Neuronal stem cell (in vitro differentiated cells): ENCODE measurements at regions not wholly inside any gene's neighbourhood (a gene's known extent, or its start where the extent isn't known, plus 50 kb on each side); places are given as distances from the start of the nearest gene placed in this dataset.

Experiments used
- DNase-seq: peaks from one replicate; pipeline ENCODE4 v3.0.0-alpha.2; 2013; ENCODE audit warnings: low spot score
- H2AFZ ChIP-seq: one replicate; pipeline ENCODE4 v1.6.1; 2013; ENCODE audit warnings: mild to moderate bottlenecking, low read length, inconsistent platforms
- H2AK5ac ChIP-seq: 2 replicates; pipeline ENCODE4 v1.6.1; 2013; ENCODE audit warnings: low read depth, mild to moderate bottlenecking, inconsistent platforms, low read length, moderate library complexity, mixed read lengths
- H2BK120ac ChIP-seq: 2 replicates; pipeline ENCODE4 v1.6.1; 2013; ENCODE audit warnings: low read depth, mild to moderate bottlenecking, inconsistent platforms, low read length, moderate library complexity, mixed read lengths
- H2BK12ac ChIP-seq: one replicate; pipeline ENCODE4 v1.6.1; 2013; ENCODE audit warnings: low read length, inconsistent platforms
- H2BK15ac ChIP-seq: 2 replicates; pipeline ENCODE4 v1.6.1; 2013; ENCODE audit warnings: mild to moderate bottlenecking, low read length, inconsistent platforms, mixed read lengths
- H2BK5ac ChIP-seq: one replicate; pipeline ENCODE4 v1.6.1; 2013; ENCODE audit warnings: inconsistent platforms, mild to moderate bottlenecking, low read length, moderate library complexity
- H3K14ac ChIP-seq: one replicate; pipeline ENCODE4 v1.6.1; 2013; ENCODE audit warnings: low read length, inconsistent platforms
- H3K18ac ChIP-seq: 2 replicates; pipeline ENCODE4 v1.6.1; 2013; ENCODE audit warnings: low read length, inconsistent platforms
- H3K23ac ChIP-seq: 2 replicates; pipeline ENCODE4 v1.6.1; 2013; ENCODE audit warnings: low read depth, mild to moderate bottlenecking, mixed read lengths, low read length, inconsistent platforms; ENCODE audit not compliant: poor library complexity
- H3K27ac ChIP-seq: replicated peaks from 3 replicates; pipeline ENCODE4 v1.5.1; 2013; ENCODE audit warnings: low read length, inconsistent platforms
- H3K27me3 ChIP-seq, 3 experiments: 2 replicates each; pipeline ENCODE4 v1.6.1; 2013; ENCODE audit warnings: low read length in 3 of 3, mild to moderate bottlenecking in 2 of 3, inconsistent platforms in 1 of 3, low read depth in 1 of 3, mixed read lengths in 1 of 3, moderate library complexity in 1 of 3; ENCODE audit not compliant: control insufficient read depth in 3 of 3, insufficient read depth in 3 of 3
- H3K36me3 ChIP-seq, 2 donors: replicated peaks in 1 of 2; 2 replicates each; pipeline ENCODE4 v1.6.1; 2013; ENCODE audit warnings: low read length in 2 of 2; ENCODE audit not compliant: control insufficient read depth in 2 of 2, insufficient read depth in 2 of 2
- H3K4ac ChIP-seq: 2 replicates; pipeline ENCODE4 v1.6.1; 2013; ENCODE audit warnings: inconsistent platforms, mild to moderate bottlenecking, low read length, moderate library complexity
- H3K4me1 ChIP-seq, 2 donors: 1 replicate in 1 of 2; 2 replicates in 1 of 2; pipeline ENCODE4 v1.6.1; 2013; ENCODE audit warnings: low read length in 2 of 2, low read depth in 1 of 2; ENCODE audit not compliant: control insufficient read depth in 2 of 2, insufficient read depth in 1 of 2
- H3K4me2 ChIP-seq: one replicate; pipeline ENCODE4 v1.6.1; 2013; ENCODE audit warnings: mild to moderate bottlenecking, low read length, inconsistent platforms; ENCODE audit not compliant: insufficient read depth, poor library complexity, severe bottlenecking
- H3K4me3 ChIP-seq, 2 donors: 2 replicates each; pipeline ENCODE4 v1.5.1; 2013; ENCODE audit warnings: low read length in 2 of 2, mild to moderate bottlenecking in 2 of 2, inconsistent platforms in 1 of 2, moderate library complexity in 1 of 2
- H3K79me1 ChIP-seq: one replicate; pipeline ENCODE4 v1.6.1; 2013; ENCODE audit warnings: low read depth, mild to moderate bottlenecking, inconsistent platforms, low read length, moderate library complexity
- H3K9ac ChIP-seq: one replicate; pipeline ENCODE4 v1.6.1; 2013; ENCODE audit warnings: mild to moderate bottlenecking, low read depth, low read length, inconsistent platforms; ENCODE audit not compliant: poor library complexity
- H3K9me3 ChIP-seq, 2 donors: replicated peaks in 1 of 2; 2 replicates each; pipeline versions ENCODE3 to v1.6.1; 2013; ENCODE audit warnings: low read length in 2 of 2, mild to moderate bottlenecking in 2 of 2, inconsistent platforms in 1 of 2, low read depth in 1 of 2, mixed read lengths in 1 of 2, moderate library complexity in 1 of 2; ENCODE audit not compliant: control insufficient read depth in 2 of 2, insufficient read depth in 1 of 2
- H4K8ac ChIP-seq: one replicate; pipeline ENCODE4 v1.6.1; 2013; ENCODE audit warnings: low read depth, mild to moderate bottlenecking, inconsistent platforms, low read length, moderate library complexity
- H4K91ac ChIP-seq: one replicate; pipeline ENCODE4 v1.6.1; 2013; ENCODE audit warnings: low read length, low read depth, mild to moderate bottlenecking, inconsistent platforms; ENCODE audit not compliant: poor library complexity
- WGBS, 2 donors: extraction: QIAGEN DNeasy Blood & Tissue Kit; methylation state at CpG; one replicate each; pipeline ENCODE4 v1.1.7; 2013; ENCODE audit warnings: missing lambda C conversion rate in 2 of 2, mixed read lengths in 1 of 2; ENCODE audit not compliant: insufficient read length in 2 of 2, insufficient replicate concordance in 1 of 2; ENCODE audit errors: extremely low coverage in 2 of 2; 5-methylcytosine and 5-hydroxymethylcytosine counted together

GRCh38 chr6:145276756-145277155 is 458.6 kb downstream of the EPM2A start:
- Histone ChIP-seq H2BK12ac (no peak overlapping the region), H3K27ac (no peak overlapping the region), H3K27me3 (no peaks in the 10 kb centered on the region)

GRCh38 chr6:145277358-145278086 is 457.8 kb downstream of the EPM2A start:
- WGBS, 2 donors: no CpG with 5 or more reads among the region's 4 CpGs
- Histone ChIP-seq H3K23ac (no peak overlapping the region), H3K9me3 (no peaks in the 10 kb centered on the region), H3K4me1 (peaks cover 0 to 2% of the 10 kb centered on the region in 2 donors), H3K18ac (no peak overlapping the region), H3K9ac (no peak overlapping the region), H2BK5ac (no peak overlapping the region), H3K4ac (no peak overlapping the region), H3K79me1 (no peaks in the 10 kb centered on the region), H3K4me2 (no peak overlapping the region), H3K36me3 (no peaks in the 10 kb centered on the region), H4K8ac (no peak overlapping the region), H3K4me3 (no peak overlapping the region), H2AK5ac (no peak overlapping the region), H2BK15ac (no peak overlapping the region), H3K14ac (no peak overlapping the region), H3K27ac (no peak overlapping the region), H2BK12ac (no peak overlapping the region), H4K91ac (no peak overlapping the region), H3K27me3 (no peaks in the 10 kb centered on the region), H2BK120ac (no peak overlapping the region), H2AFZ (no peak overlapping the region)
- DNase-seq: no peak

More at GRCh38 chr6:145276756-145277155, 458.6 kb downstream of the EPM2A start:
- H4K8ac ChIP-seq: no peak overlapping the region
- no peak overlapping the region for H4K91ac ChIP-seq
- no peak overlapping the region for H2BK120ac ChIP-seq
- H2AFZ ChIP-seq: no peak overlapping the region
- H3K14ac ChIP-seq: no peak overlapping the region
- H3K4ac ChIP-seq: no peak overlapping the region
- no peaks in the 10 kb centered on the region for H3K79me1 ChIP-seq
- no peak overlapping the region for H2BK5ac ChIP-seq
- H3K4me3 ChIP-seq: no peak overlapping the region
- H3K36me3 ChIP-seq: no peaks in the 10 kb centered on the region
- no peak overlapping the region for H3K9ac ChIP-seq
- H2AK5ac ChIP-seq: no peak overlapping the region
- no peak overlapping the region for H2BK15ac ChIP-seq
- peak; percentile 8 for DNase-seq
- no peaks in the 10 kb centered on the region for H3K9me3 ChIP-seq
- peaks cover 0 to 2% of the 10 kb centered on the region in 2 donors for H3K4me1 ChIP-seq
- H3K4me2 ChIP-seq: no peak overlapping the region
- no peak overlapping the region for H3K18ac ChIP-seq
- no peak overlapping the region for H3K23ac ChIP-seq

GRCh38 chr6:145278163-145278807 is 457.0 kb downstream of the EPM2A start:
- Histone ChIP-seq H3K14ac (no peak overlapping the region), H2BK5ac (no peak overlapping the region), H3K27me3 (no peaks in the 10 kb centered on the region), H3K36me3 (no peaks in the 10 kb centered on the region), H2BK12ac (no peak overlapping the region), H2AFZ (no peak overlapping the region), H3K9me3 (no peaks in the 10 kb centered on the region), H3K79me1 (no peaks in the 10 kb centered on the region), H3K4me2 (no peak overlapping the region), H3K4ac (no peak overlapping the region), H4K91ac (no peak overlapping the region), H2AK5ac (no peak overlapping the region), H3K18ac (no peak overlapping the region), H3K27ac (no peak overlapping the region), H3K23ac (no peak overlapping the region), H4K8ac (no peak overlapping the region), H3K9ac (no peak overlapping the region), H3K4me1 (peaks cover 0 to 2% of the 10 kb centered on the region in 2 donors), H2BK15ac (no peak overlapping the region), H2BK120ac (no peak overlapping the region), H3K4me3 (no peak overlapping the region)
- no CpG with 5 or more reads among the region's 2 CpGs for WGBS, 2 donors
- no peak for DNase-seq

- H3K36me3 ChIP-seq: no peaks in the 10 kb centered on the region
- H3K18ac ChIP-seq: no peak overlapping the region
- no peak overlapping the region for H2AFZ ChIP-seq
- H4K8ac ChIP-seq: no peak overlapping the region
- no peak overlapping the region for H3K4ac ChIP-seq
- no peaks in the 10 kb centered on the region for H3K79me1 ChIP-seq
- no peak overlapping the region for H3K27ac ChIP-seq
- H3K4me2 ChIP-seq: no peak overlapping the region
- H3K9ac ChIP-seq: no peak overlapping the region
- no peak overlapping the region for H2BK12ac ChIP-seq
- H4K91ac ChIP-seq: no peak overlapping the region
- no peak overlapping the region for H2BK15ac ChIP-seq
- H3K23ac ChIP-seq: no peak overlapping the region
- no peak overlapping the region for H3K4me3 ChIP-seq
- no CpG with 5 or more reads among the region's 1 CpG for WGBS, 2 donors
- peaks cover 0 to 2% of the 10 kb centered on the region in 2 donors for H3K4me1 ChIP-seq
- H3K9me3 ChIP-seq: no peaks in the 10 kb centered on the region
- no peak for DNase-seq
- H2AK5ac ChIP-seq: no peak overlapping the region
- no peak overlapping the region for H3K14ac ChIP-seq
- H3K27me3 ChIP-seq: no peaks in the 10 kb centered on the region
- no peak overlapping the region for H2BK120ac ChIP-seq
- no peak overlapping the region for H2BK5ac ChIP-seq
Observed at GRCh38 chr6:145279551-145279950, 455.8 kb downstream of the EPM2A start.
